Central memory CD8-positive, alpha-beta T cell (primary cell): ENCODE measurements at regions not wholly inside any gene's neighbourhood (a gene's known extent, or its start where the extent isn't known, plus 50 kb on each side); places are given as distances from the start of the nearest gene placed in this dataset.

Experiments
- ATAC-seq: fragments of 150-1000 bp; cut with Tn5 transposase; replicated peaks from 2 replicates; pipeline ENCODE4 v1.10.0; 2022; ENCODE audit warnings: mild to moderate bottlenecking, moderate FRiP score, moderate number of reproducible peaks; ENCODE audit not compliant: poor library complexity, severe bottlenecking; ENCODE audit errors: extremely low read depth
- DNase-seq, 2 donors: peaks; one replicate each; pipeline ENCODE4 v3.0.0; 2021; ENCODE audit warnings: low spot score in 2 of 2
- H3K27ac Mint-ChIP-seq: one replicate; pipeline ENCODE4 v1.8.0; 2022; ENCODE audit warnings: low read depth, mild to moderate bottlenecking, moderate library complexity, mixed read lengths
- H3K27me3 Mint-ChIP-seq: one replicate; pipeline ENCODE4 v1.8.0; 2022; ENCODE audit warnings: mixed read lengths
- H3K36me3 Mint-ChIP-seq: one replicate; pipeline ENCODE4 v1.8.0; 2022; ENCODE audit warnings: mild to moderate bottlenecking, moderate library complexity, mixed read lengths; ENCODE audit not compliant: insufficient read depth
- H3K4me1 Mint-ChIP-seq: one replicate; pipeline ENCODE4 v1.8.0; 2022; ENCODE audit warnings: mixed read lengths
- H3K4me3 Mint-ChIP-seq: one replicate; pipeline ENCODE4 v1.8.0; 2022; ENCODE audit warnings: mild to moderate bottlenecking, moderate library complexity, mixed read lengths
- H3K9me3 Mint-ChIP-seq: one replicate; pipeline ENCODE4 v1.8.0; 2022; ENCODE audit warnings: mixed read lengths

DNA sequence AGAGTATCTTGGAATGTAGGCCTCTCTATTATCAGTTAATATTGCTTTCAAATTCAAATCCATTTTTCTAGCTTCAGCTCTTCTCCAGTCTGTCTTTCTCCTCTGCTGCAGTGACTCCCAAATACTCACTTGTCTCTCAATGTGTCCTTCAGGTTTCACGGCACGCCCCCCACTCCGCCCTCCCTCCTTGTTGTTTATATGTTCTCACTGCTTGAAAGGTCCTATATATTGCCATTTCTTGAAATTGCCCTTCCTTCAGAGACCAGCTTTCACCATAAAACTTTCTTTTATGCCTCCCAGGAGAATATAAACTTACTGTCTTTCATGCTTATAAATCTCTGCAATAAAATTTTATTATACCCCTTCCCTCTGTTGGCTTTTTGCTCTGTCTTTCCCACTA lies 668.2 kb downstream of the CCSER2 start:
- no peak overlapping the region for H3K4me3 Mint-ChIP-seq
- H3K9me3 Mint-ChIP-seq: peaks cover 6% of the 10 kb centered on the region
- no peaks in the 10 kb centered on the region for H3K36me3 Mint-ChIP-seq
- DNase-seq: no peak
- no peak overlapping the region for H3K27ac Mint-ChIP-seq
- ATAC-seq: no peak
- no peaks in the 10 kb centered on the region for H3K4me1 Mint-ChIP-seq
- no peaks in the 10 kb centered on the region for H3K27me3 Mint-ChIP-seq

DNA sequence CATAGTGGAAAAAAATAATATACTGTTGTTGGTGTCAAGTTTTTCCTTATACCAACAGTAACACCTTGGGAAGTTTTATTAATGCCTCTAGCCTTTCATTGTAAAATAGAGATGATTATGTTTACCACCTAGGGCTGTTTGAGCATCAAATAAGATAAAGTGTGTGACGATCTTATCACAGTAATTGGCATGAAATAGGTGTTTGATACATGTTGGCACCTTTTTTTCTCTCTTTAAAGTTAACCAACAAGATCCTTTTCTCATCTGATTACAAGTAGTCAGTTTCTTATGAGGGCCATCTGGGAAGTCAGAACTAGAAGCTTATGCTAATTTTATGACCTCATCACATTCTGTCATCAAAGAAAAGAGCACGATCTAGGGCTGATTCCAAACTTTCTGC lies 669.5 kb downstream of the CCSER2 start:
- H3K4me3 Mint-ChIP-seq: no peak overlapping the region
- no peaks in the 10 kb centered on the region for H3K27me3 Mint-ChIP-seq
- H3K4me1 Mint-ChIP-seq: no peaks in the 10 kb centered on the region
- no peak for ATAC-seq
- H3K36me3 Mint-ChIP-seq: no peaks in the 10 kb centered on the region
- DNase-seq: no peak
- peaks cover 6% of the 10 kb centered on the region for H3K9me3 Mint-ChIP-seq
- H3K27ac Mint-ChIP-seq: no peak overlapping the region

DNA sequence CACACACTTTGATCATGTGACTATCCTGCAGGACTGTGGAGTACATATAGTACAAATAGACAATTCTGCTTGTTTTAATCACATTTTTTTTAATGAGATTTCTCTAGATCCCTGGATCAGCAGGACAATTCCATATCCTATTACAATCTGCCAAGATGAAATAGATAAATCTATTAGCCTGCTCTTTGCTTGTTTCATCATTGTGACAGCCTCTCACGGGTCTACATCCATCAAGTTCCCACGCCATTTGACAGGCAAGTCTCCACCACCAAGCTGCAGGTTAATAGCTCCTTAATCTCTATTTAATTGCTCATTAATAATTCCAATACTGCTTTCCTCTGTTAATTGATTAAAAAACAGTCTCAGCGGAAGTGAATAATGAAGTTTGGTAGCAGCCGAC lies 671.5 kb downstream of the CCSER2 start:
- Mint-ChIP-seq H3K36me3 (no peaks in the 10 kb centered on the region), H3K27me3 (no peaks in the 10 kb centered on the region), H3K4me1 (no peaks in the 10 kb centered on the region), H3K9me3 (peaks cover 6% of the 10 kb centered on the region), H3K27ac (no peak overlapping the region), H3K4me3 (no peak overlapping the region)
- no peak for ATAC-seq
- DNase-seq: no peak

DNA sequence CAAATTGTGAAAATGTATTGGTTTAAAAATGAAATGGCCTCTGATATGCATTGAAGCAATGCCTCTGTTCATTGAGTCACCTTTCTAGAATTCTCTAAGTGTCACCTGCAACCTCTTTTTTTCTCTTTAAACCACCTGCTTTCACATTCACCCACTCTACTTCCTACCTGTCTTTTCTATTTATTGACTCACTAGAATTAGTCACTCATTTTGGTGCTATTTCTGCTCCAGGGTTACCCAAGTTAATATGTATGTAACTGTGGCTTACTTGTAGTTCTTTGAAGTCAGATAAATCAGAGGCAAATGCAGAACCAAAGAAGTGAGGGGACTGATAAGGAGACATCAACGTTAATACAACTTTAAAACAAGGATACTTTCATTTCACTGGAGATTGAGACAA lies 674.7 kb downstream of the CCSER2 start:
- H3K27ac Mint-ChIP-seq: no peak overlapping the region
- H3K4me3 Mint-ChIP-seq: no peak overlapping the region
- no peaks in the 10 kb centered on the region for H3K36me3 Mint-ChIP-seq
- no peak for DNase-seq
- ATAC-seq: no peak
- no peaks in the 10 kb centered on the region for H3K27me3 Mint-ChIP-seq
- peaks cover 6% of the 10 kb centered on the region for H3K9me3 Mint-ChIP-seq
- H3K4me1 Mint-ChIP-seq: no peaks in the 10 kb centered on the region

DNA sequence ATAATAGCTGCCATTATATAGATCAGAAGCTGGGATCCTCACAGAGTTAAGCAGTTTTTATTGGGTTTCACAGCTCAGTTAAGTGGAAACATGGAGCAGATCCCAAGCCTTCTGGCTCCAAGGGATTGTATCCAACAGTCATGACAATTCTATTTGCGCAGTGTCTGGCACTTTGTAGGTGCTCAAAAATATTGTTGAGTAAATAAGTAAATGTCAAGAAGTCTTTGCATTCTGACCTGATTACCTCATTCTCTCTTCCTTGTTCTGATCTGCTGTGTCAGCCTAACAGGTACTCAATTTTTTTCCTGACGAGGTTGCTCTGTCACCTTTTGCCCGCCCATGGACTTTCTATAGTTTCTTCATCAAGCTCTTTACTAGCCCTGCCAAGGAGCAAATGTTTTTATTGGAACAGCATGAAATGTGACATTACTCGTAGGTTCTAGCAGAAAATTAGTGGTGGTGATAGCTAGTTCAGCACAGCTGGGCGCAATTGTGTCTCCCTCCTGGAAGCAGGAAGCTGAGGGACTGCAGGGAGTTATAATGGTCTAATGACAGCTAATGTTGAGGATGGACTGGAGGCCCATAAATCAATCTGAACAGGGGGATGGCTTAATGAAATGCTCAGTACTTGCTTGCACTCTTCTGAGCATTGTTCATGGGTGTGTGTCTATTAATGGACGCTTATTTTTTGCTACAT lies 680.2 kb downstream of the CCSER2 start:
- H3K4me1 Mint-ChIP-seq: no peaks in the 10 kb centered on the region
- ATAC-seq (no peak), DNase-seq (no peak)
- H3K9me3 Mint-ChIP-seq: no peaks in the 10 kb centered on the region
- H3K27me3 Mint-ChIP-seq: no peaks in the 10 kb centered on the region
- no peak overlapping the region for H3K4me3 Mint-ChIP-seq
- H3K27ac Mint-ChIP-seq: no peak overlapping the region
- no peaks in the 10 kb centered on the region for H3K36me3 Mint-ChIP-seq

DNA sequence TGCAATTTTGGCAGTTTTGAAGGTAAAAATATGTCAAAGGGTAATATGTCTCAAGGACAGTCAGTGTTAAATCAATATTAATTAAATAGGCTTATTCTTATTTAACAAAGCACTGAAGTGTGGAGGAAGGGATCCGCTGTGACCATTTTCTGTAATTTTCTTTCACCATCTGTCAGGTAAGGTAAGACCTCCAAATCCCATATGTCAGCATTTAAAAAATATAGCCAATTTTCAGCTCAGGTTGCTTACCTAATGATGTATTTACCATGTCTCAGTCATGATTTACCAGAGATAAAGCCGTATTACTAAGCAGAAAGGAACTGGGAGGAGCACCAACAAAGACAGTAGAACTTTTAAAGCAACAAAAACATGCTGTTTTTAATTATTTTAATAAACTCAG lies 683.9 kb downstream of the CCSER2 start:
- Mint-ChIP-seq H3K36me3 (no peaks in the 10 kb centered on the region), H3K9me3 (no peaks in the 10 kb centered on the region), H3K4me3 (no peak overlapping the region), H3K27me3 (no peaks in the 10 kb centered on the region), H3K27ac (no peak overlapping the region), H3K4me1 (no peaks in the 10 kb centered on the region)
- ATAC-seq (no peak), DNase-seq (no peak)

DNA sequence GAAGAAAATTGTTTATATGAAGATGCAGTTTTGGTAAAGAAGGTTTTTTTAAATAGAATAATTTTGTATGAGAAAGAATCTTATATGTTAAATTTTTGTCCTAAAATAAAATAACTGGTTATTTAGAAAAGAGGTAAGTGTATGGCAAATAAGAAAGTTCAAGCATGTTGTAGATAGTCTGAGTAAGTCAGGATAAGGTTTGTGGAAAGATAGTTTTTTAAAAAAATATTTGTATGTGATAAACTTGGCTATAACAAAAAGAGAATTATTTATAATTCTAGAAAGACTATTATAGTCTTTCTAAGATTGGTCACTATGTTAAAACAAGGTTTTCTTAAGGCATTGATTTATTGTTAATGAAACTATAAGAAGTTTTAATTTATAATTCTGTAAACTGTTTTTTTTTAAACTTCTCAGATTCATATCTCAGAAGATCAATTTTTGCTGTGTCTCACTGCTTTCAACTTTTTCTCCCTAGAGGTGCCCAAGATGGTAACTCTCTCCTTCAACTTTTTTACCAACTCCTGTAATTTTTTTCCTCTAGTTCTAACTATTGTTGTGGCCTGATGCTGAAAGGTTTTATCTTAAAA lies 698.6 kb downstream of the CCSER2 start:
- DNase-seq (no peak), ATAC-seq (no peak)
- Mint-ChIP-seq H3K36me3 (peaks cover 2% of the 10 kb centered on the region), H3K9me3 (no peaks in the 10 kb centered on the region), H3K27ac (no peak overlapping the region), H3K4me3 (no peak overlapping the region), H3K27me3 (no peaks in the 10 kb centered on the region), H3K4me1 (no peaks in the 10 kb centered on the region)

DNA sequence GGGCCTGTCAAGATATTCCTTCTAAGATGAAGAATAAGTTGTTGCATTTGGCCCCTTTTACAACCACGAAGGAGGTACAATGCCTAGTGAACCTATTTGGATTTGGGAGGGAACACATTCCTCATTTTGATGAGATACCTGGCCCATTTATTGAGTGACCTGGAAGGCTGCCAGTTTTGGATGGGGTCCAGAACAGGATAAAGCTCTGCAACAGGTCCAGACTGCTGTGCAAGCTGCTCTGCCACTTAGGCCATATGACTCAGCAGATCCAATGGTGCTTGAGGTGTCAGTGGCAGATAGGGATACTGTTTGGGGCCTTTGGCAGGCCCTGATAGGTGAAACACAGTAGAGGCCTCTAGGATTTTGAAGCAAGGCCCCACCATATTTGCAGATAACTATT lies 704.6 kb downstream of the CCSER2 start:
- H3K9me3 Mint-ChIP-seq: peaks cover 11% of the 10 kb centered on the region
- no peak overlapping the region for H3K27ac Mint-ChIP-seq
- no peaks in the 10 kb centered on the region for H3K4me1 Mint-ChIP-seq
- no peak overlapping the region for H3K4me3 Mint-ChIP-seq
- H3K36me3 Mint-ChIP-seq: no peaks in the 10 kb centered on the region
- no peak for DNase-seq
- H3K27me3 Mint-ChIP-seq: no peaks in the 10 kb centered on the region
- ATAC-seq: no peak

DNA sequence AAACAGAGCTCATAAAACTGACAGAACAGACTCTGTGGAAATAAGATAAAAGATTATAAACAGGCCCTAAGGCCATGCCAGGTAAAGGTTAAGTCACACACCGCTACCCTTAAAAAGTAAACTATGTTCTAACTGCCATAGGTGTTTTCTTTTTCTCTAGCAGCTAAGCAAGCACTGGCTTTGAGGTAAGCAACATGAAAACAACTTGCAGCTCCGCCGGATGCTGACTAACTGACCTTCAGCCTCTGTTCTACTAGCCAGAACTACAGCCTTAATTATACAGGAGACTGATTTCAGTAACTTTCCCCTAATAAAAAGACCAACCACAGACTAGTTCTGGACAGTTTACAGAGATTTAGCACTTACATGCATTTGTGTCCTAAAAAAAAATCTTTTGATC lies 708.3 kb downstream of the CCSER2 start:
- H3K27ac Mint-ChIP-seq: no peak overlapping the region
- H3K36me3 Mint-ChIP-seq: no peaks in the 10 kb centered on the region
- no peak for ATAC-seq
- peaks cover 30% of the 10 kb centered on the region for H3K9me3 Mint-ChIP-seq
- no peaks in the 10 kb centered on the region for H3K27me3 Mint-ChIP-seq
- no peaks in the 10 kb centered on the region for H3K4me1 Mint-ChIP-seq
- H3K4me3 Mint-ChIP-seq: no peak overlapping the region
- DNase-seq: no peak

DNA sequence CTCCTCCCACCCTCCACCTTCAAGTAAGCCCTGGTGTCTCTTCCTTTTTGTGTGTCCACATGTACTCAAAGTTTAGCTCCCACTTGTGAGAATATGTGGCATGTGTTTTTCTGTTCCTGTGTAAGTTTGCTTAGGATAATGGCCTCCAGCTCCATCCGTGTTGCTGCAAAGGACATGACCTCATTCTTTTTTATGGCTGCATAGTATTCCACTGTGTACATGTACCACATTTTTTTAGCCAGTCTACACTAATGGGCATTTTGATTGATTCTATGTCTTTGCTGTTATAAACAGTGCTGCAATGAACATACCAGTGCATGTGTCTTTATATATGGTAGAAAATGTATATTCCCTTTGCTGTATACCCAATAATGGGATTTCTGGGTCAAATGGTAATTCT lies 710.9 kb downstream of the CCSER2 start:
- H3K36me3 Mint-ChIP-seq: no peaks in the 10 kb centered on the region
- no peaks in the 10 kb centered on the region for H3K27me3 Mint-ChIP-seq
- no peaks in the 10 kb centered on the region for H3K4me1 Mint-ChIP-seq
- H3K4me3 Mint-ChIP-seq: no peak overlapping the region
- H3K27ac Mint-ChIP-seq: no peak overlapping the region
- DNase-seq (no peak), ATAC-seq (no peak)
- peaks cover 32% of the 10 kb centered on the region for H3K9me3 Mint-ChIP-seq

DNA sequence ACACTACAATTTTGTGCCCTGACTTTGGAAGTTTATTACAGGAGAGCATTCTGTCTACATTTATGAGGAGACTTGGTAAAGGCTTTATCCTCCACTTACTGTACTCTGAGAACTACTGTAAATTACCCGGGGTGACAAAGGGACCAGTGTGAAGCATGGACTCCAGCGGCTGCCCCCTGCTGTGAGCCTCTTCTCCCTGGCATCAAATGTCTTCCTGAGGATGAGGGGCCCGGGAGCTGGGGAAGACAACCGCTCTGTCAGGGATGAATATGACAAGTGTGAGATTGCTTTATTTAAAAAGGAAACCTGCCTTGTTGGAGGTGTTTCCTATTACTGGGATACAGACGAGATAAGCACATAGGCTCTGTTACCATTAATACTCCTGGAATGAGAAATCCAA lies 714.8 kb downstream of the CCSER2 start:
- H3K27ac Mint-ChIP-seq: no peak overlapping the region
- H3K4me1 Mint-ChIP-seq: no peaks in the 10 kb centered on the region
- ATAC-seq: no peak
- no peaks in the 10 kb centered on the region for H3K36me3 Mint-ChIP-seq
- no peak overlapping the region for H3K4me3 Mint-ChIP-seq
- DNase-seq: no peak
- no peaks in the 10 kb centered on the region for H3K27me3 Mint-ChIP-seq
- peaks cover 33% of the 10 kb centered on the region for H3K9me3 Mint-ChIP-seq

DNA sequence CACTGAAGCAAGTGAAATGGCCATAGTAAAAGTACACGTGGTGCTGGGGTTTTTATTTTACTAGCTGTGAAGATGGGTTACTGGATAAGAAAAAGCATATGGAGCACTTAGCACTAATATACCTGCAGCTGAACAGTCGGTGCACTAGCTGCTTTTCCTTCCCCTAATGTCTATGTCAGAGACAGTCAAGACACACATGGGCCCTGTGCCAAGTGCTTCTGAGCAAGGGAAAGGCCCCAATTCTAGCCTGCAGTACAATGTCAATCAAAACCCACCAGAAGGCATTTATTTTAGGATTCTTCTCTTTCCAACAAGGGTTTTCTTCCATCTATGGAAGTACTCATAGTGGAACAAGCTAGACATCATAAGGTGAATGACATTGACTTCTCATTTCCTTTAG lies 716.7 kb downstream of the CCSER2 start:
- no peak for ATAC-seq
- H3K27me3 Mint-ChIP-seq: no peaks in the 10 kb centered on the region
- H3K27ac Mint-ChIP-seq: no peak overlapping the region

DNA sequence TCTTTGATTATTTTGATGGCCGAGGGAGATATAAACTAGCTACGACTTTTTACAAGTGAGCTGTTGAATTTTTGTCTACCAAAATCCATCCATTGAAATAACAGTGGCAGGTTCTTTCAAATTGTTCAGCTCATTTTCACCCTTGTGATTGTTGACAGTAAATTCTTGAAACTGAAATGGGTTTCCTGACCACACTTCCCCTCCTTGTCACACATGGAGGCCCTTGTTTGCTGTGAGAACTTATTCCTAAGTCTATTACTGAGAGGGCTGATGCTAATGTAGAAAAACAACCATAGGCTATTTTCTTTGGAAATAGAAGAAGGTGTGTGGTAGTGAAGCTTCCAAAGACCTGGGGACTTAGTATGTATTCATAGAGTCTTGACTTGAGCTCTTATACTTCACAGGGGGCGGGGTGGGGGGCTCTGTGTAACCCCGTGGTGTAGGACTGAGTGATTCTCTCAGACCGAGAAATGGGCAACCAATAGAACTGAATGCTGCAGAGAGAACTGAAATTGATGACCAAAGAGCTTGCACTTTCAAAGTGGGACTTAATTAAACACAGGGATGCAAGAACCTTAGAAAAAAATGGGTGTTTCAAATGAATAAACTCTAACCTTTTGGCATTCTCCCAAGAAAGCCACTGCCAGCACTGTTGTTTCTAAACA lies 718.9 kb downstream of the CCSER2 start:
- no peak for ATAC-seq
- H3K4me3 Mint-ChIP-seq: no peak overlapping the region
- no peak overlapping the region for H3K27ac Mint-ChIP-seq
- H3K4me1 Mint-ChIP-seq: no peaks in the 10 kb centered on the region
- no peaks in the 10 kb centered on the region for H3K36me3 Mint-ChIP-seq
- peaks cover 23% of the 10 kb centered on the region for H3K9me3 Mint-ChIP-seq
- no peak for DNase-seq
- no peaks in the 10 kb centered on the region for H3K27me3 Mint-ChIP-seq

More for the DNA sequence above, 716.7 kb downstream of the CCSER2 start:
- no peak for DNase-seq
- peaks cover 25% of the 10 kb centered on the region for H3K9me3 Mint-ChIP-seq
- H3K4me3 Mint-ChIP-seq: no peak overlapping the region
- no peaks in the 10 kb centered on the region for H3K36me3 Mint-ChIP-seq
- no peaks in the 10 kb centered on the region for H3K4me1 Mint-ChIP-seq
